ENCODE measurements at regions not wholly inside any gene's neighbourhood (a gene's known extent, or its start where the extent isn't known, plus 50 kb on each side); places are given as distances from the start of the nearest gene placed in this dataset.
A peak's percentile ranks its signal among the peaks of the same experiment; 100 is the strongest.
"Not testable (repeated sequence)": the region's sequence is repeated elsewhere in the genome, so short reads cannot be mapped to it uniquely, and the experiment has no call there.

- POLR2A ChIA-PET = interaction anchor here (0.6 to 7.0 kb wide), 13 partner anchors 16 to 1861 kb away, joined by 3 to 288 read pairs (median 17); partner anchors contain the start of genes ANXA2R and ZNF131
- CTCF ChIA-PET = interaction anchor here (0.6 to 5.7 kb wide), 16 partner anchors 9 to 172 kb away, joined by 3 to 85 read pairs (median 5); no protein-coding TSS in a partner anchor
- ATAC-seq = no peak
- Mint-ChIP-seq H3K27me3 (ENCODE audit: low read depth) (peaks cover 5% of the 10 kb centered on the region), H3K36me3 (ENCODE audit: low read depth) (peaks cover 18% of the 10 kb centered on the region), H3K4me3 (peak overlapping the region; percentile 96), H3K27ac (peak overlapping the region; percentile 100), H3K4me1 (ENCODE audit: low read depth) (peaks cover 42% of the 10 kb centered on the region), H3K9me3 (ENCODE audit: insufficient read depth) (peaks cover 5% of the 10 kb centered on the region)
- DNase-seq = no peak
Observed at GRCh38 chr5:42948961-42949347, 91.2 kb downstream of the ANXA2R start.

GRCh38 chr5:42944989-42945388, 95.1 kb downstream of the ANXA2R start:
- Mint-ChIP-seq H3K9me3 (ENCODE audit: insufficient read depth) (no peaks in the 10 kb centered on the region), H3K36me3 (ENCODE audit: low read depth) (no peaks in the 10 kb centered on the region), H3K27ac (no peak overlapping the region), H3K4me1 (ENCODE audit: low read depth) (peaks cover 22% of the 10 kb centered on the region), H3K27me3 (ENCODE audit: low read depth) (peaks cover 5% of the 10 kb centered on the region), H3K4me3 (no peak overlapping the region)
- ATAC-seq (no peak), DNase-seq (no peak)
- POLR2A ChIA-PET = no interaction called here
- CTCF ChIA-PET = no interaction called here

DNA sequence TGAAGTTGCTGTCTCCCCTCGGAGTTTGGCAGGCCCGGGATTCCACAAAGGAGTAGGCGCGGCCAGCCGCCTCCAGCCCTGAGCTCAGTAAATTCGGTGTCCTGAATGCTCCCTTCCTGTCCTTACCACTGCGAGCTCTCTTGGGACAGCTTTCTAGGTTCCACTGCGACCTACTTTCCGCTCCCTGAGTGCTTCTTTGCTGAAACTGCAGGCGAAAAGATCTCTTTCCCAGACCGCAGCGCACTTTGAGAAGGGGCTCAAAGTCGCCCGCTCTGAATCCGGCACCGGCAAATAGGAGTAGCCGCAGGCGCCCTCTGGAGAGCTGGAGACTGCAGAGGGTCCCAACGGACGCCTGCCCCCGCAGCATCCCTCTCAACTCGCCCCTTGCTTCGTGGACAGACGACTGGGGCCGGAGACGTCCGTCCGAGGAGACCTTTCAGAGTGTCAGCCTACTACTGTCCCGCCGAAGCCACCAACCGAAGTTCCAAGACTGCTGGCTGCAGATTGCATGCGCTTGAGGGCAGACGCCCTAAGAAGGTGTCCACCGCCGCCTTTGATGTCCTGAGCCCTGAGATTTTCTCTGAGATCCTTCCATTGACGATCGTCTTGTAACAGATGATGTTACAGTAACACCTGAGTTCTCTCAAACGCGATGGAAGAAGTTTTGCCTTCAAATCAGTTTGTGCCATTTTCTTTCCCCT, 96.0 kb downstream of the ANXA2R start:
- Mint-ChIP-seq H3K27me3 (ENCODE audit: low read depth) (peaks cover 5% of the 10 kb centered on the region), H3K4me1 (ENCODE audit: low read depth) (peaks cover 15% of the 10 kb centered on the region), H3K9me3 (ENCODE audit: insufficient read depth) (no peaks in the 10 kb centered on the region), H3K4me3 (no peak overlapping the region), H3K36me3 (ENCODE audit: low read depth) (no peaks in the 10 kb centered on the region), H3K27ac (no peak overlapping the region)
- ChIA-PET CTCF (no interaction called here), POLR2A (interaction anchor here (1.1 kb wide), 1 partner anchor 123 kb away, joined by 3 read pairs; no protein-coding TSS in a partner anchor)
- DNase-seq = no peak
- ATAC-seq = no peak

DNA sequence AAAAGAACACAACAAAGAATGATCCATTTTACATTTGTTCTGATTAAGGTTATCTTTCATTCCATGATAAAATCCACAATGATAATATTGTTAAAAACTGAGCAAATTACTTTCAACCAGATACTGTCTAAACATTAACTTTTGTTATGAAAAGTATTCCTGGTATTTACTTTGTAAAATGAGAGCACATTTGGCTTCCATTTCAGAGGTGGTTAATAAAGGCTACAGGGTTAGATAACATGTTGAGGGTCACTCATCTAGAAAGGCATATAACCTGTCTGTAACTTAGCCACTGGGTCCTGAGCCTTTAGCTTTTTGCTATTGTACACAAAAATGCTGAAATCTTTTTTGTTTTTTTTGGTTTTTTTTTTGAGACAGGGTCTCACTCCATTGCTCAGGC, 99.3 kb downstream of the ANXA2R start:
- peaks cover 5% of the 10 kb centered on the region for H3K27me3 Mint-ChIP-seq (ENCODE audit: low read depth)
- no peak overlapping the region for H3K4me3 Mint-ChIP-seq
- peaks cover 8% of the 10 kb centered on the region for H3K36me3 Mint-ChIP-seq (ENCODE audit: low read depth)
- H3K9me3 Mint-ChIP-seq (ENCODE audit: insufficient read depth) = no peaks in the 10 kb centered on the region
- CTCF ChIA-PET = no interaction called here
- POLR2A ChIA-PET = interaction anchor here (1.2 kb wide), 1 partner anchor 51 kb away, joined by 3 read pairs; no protein-coding TSS in a partner anchor
- DNase-seq (no peak), ATAC-seq (no peak)
- H3K27ac Mint-ChIP-seq = no peak overlapping the region
- H3K4me1 Mint-ChIP-seq (ENCODE audit: low read depth) = peaks cover 11% of the 10 kb centered on the region

- H3K4me3 Mint-ChIP-seq; DNase-seq; H3K36me3 Mint-ChIP-seq (ENCODE audit: low read depth); H3K27me3 Mint-ChIP-seq (ENCODE audit: low read depth); H3K27ac Mint-ChIP-seq; ATAC-seq; POLR2A ChIA-PET; H3K4me1 Mint-ChIP-seq (ENCODE audit: low read depth); H3K9me3 Mint-ChIP-seq (ENCODE audit: insufficient read depth): not testable (repeated sequence)
- CTCF ChIA-PET = interaction anchor here (1.2 kb wide), 1 partner anchor 18 kb away, joined by 3 read pairs; no protein-coding TSS in a partner anchor
Observed at GRCh38 chr5:42932011-42932410, 108.1 kb downstream of the ANXA2R start.

GRCh38 chr5:42931451-42931850, 108.7 kb downstream of the ANXA2R start:
- H3K4me1 Mint-ChIP-seq (ENCODE audit: low read depth); H3K9me3 Mint-ChIP-seq (ENCODE audit: insufficient read depth); H3K36me3 Mint-ChIP-seq (ENCODE audit: low read depth); ATAC-seq; DNase-seq; H3K4me3 Mint-ChIP-seq; CTCF ChIA-PET; POLR2A ChIA-PET; H3K27me3 Mint-ChIP-seq (ENCODE audit: low read depth); H3K27ac Mint-ChIP-seq: not testable (repeated sequence)

DNA sequence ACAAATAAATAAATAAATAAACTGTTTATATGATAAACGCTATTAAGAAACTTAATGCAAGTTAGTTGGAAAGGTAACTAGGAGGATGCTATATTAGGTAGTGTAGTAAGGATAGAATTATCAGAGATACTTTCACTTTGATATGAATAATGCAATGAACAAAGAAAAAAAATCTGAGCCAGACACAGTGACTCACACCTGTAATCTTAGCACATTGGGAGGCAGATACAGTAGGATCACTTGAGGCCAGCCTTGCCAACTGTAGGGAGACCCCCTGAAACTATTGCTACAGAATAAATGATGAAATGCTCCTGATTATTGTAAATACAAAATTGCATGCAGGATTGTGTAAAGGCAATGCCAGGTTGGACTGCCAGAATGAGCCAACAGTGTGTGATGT, 109.2 kb downstream of the ANXA2R start:
- no peak for DNase-seq
- ATAC-seq = no peak
- H3K27me3 Mint-ChIP-seq (ENCODE audit: low read depth) = peaks cover 5% of the 10 kb centered on the region
- no peak overlapping the region for H3K4me3 Mint-ChIP-seq
- H3K36me3 Mint-ChIP-seq (ENCODE audit: low read depth) = peaks cover under 1% of the 10 kb centered on the region
- H3K27ac Mint-ChIP-seq = no peak overlapping the region
- H3K9me3 Mint-ChIP-seq (ENCODE audit: insufficient read depth) = peaks cover 7% of the 10 kb centered on the region
- ChIA-PET CTCF (no interaction called here), POLR2A (no interaction called here)
- H3K4me1 Mint-ChIP-seq (ENCODE audit: low read depth) = no peaks in the 10 kb centered on the region

DNA sequence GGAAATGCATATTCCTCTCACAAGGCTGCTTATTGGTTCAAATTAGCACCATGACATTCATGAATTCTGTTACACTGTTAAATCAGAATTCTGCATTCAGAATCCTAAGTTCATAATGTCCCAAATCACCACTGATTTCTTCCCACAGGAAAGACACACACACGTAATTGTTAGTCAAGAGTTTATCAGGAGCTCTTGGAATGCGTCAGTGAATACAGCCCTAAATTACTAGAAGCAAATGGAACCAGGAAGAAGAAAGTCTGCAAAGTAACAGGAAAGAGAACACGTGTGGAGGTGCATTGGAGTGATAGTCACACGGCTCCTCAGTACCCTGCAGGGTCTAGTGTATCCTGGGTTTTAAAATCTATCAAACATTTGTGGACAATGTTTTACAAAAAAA, 110.2 kb downstream of the ANXA2R start:
- H3K27ac Mint-ChIP-seq = no peak overlapping the region
- H3K27me3 Mint-ChIP-seq (ENCODE audit: low read depth) = peaks cover 5% of the 10 kb centered on the region
- ATAC-seq (no peak), DNase-seq (no peak)
- ChIA-PET CTCF (interaction anchor here (1.5 kb wide), 1 partner anchor 21 kb away, joined by 4 read pairs; no protein-coding TSS in a partner anchor), POLR2A (no interaction called here)
- H3K4me1 Mint-ChIP-seq (ENCODE audit: low read depth) = no peaks in the 10 kb centered on the region
- H3K9me3 Mint-ChIP-seq (ENCODE audit: insufficient read depth) = peaks cover 7% of the 10 kb centered on the region
- H3K4me3 Mint-ChIP-seq = no peak overlapping the region
- H3K36me3 Mint-ChIP-seq (ENCODE audit: low read depth) = no peaks in the 10 kb centered on the region

DNA sequence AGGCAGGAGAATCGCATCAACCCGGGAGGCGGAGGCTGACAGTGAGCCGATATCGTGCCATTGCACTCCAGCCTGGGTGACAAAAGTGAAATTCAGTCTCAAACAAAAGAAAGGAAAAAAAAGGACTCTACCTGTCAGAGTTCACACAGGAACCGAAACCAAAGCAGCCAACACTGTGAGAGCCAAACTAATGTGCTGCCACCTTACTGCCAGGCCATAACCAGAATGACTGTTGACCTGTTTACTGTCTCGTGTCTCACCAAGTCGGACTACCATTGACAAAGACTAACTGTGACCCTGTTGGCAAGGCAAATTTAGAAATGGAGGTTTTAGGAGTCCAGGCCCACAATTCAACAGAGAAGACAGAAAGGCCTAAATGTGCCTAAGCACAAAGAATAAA, 112.4 kb downstream of the ANXA2R start:
- no peak overlapping the region for H3K27ac Mint-ChIP-seq
- H3K9me3 Mint-ChIP-seq (ENCODE audit: insufficient read depth) = peaks cover 7% of the 10 kb centered on the region
- ChIA-PET POLR2A (no interaction called here), CTCF (interaction anchor here (0.9 kb wide), 1 partner anchor 19 kb away, joined by 5 read pairs; no protein-coding TSS in a partner anchor)
- no peaks in the 10 kb centered on the region for H3K4me1 Mint-ChIP-seq (ENCODE audit: low read depth)
- H3K4me3 Mint-ChIP-seq = no peak overlapping the region
- H3K27me3 Mint-ChIP-seq (ENCODE audit: low read depth) = no peaks in the 10 kb centered on the region
- H3K36me3 Mint-ChIP-seq (ENCODE audit: low read depth) = no peaks in the 10 kb centered on the region
- no peak for ATAC-seq
- DNase-seq = no peak

GRCh38 chr5:42924686-42925085, 113.0 kb upstream of the SELENOP start:
- POLR2A ChIA-PET = no interaction called here
- Mint-ChIP-seq H3K27ac (no peak overlapping the region), H3K4me3 (no peak overlapping the region), H3K36me3 (ENCODE audit: low read depth) (no peaks in the 10 kb centered on the region), H3K4me1 (ENCODE audit: low read depth) (no peaks in the 10 kb centered on the region), H3K27me3 (ENCODE audit: low read depth) (no peaks in the 10 kb centered on the region), H3K9me3 (ENCODE audit: insufficient read depth) (no peaks in the 10 kb centered on the region)
- ATAC-seq = no peak
- no peak for DNase-seq
- CTCF ChIA-PET = no interaction called here

DNA sequence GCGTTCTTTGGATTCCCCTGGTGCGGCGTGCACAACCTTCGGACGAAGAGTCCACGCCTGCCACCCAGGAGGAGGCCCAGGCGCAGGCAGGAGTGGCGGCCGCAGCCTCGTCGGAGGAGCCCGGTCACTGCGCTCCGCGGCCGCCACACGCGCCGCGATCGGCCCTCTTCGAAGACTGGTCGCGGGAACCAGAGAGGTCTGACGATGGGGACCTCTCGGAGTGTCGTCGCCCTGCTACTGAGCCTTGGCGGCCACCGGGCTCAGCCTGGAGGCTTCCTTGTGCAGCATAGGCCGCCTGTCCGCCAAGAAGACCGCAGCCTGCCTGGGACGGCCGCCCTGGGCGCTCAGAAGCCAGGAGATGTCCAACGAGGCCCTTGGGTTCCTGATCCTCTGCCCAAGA, 112.5 kb upstream of the SELENOP start:
- Mint-ChIP-seq H3K36me3 (ENCODE audit: low read depth) (no peaks in the 10 kb centered on the region), H3K9me3 (ENCODE audit: insufficient read depth) (no peaks in the 10 kb centered on the region), H3K4me3 (no peak overlapping the region), H3K27ac (no peak overlapping the region), H3K4me1 (ENCODE audit: low read depth) (no peaks in the 10 kb centered on the region), H3K27me3 (ENCODE audit: low read depth) (no peaks in the 10 kb centered on the region)
- DNase-seq (no peak), ATAC-seq (no peak)
- POLR2A ChIA-PET = no interaction called here
- CTCF ChIA-PET = no interaction called here

DNA sequence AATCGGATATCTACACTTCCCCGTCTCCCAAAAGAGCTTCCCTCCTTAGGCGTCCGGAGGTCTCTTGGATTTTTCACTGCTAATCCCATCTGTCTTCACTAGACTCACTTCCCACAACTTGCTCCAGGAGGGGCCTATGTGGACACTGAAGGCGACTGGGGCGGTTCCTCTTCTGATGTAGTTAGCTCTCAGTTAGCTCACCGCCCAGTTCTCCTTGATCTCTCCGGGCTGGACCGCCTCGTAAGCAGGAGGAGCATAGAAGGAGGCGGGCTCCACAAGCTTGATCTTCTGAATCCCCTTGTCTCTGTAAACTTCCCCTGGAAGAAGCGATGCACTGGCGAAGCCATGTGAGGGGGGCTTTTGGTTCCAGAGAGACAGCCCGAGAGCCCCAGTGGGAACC, 112.0 kb upstream of the SELENOP start:
- POLR2A ChIA-PET = no interaction called here
- no peak for DNase-seq
- Mint-ChIP-seq H3K9me3 (ENCODE audit: insufficient read depth) (no peaks in the 10 kb centered on the region), H3K4me1 (ENCODE audit: low read depth) (no peaks in the 10 kb centered on the region), H3K4me3 (no peak overlapping the region), H3K27me3 (ENCODE audit: low read depth) (no peaks in the 10 kb centered on the region), H3K27ac (no peak overlapping the region), H3K36me3 (ENCODE audit: low read depth) (no peaks in the 10 kb centered on the region)
- no peak for ATAC-seq
- CTCF ChIA-PET = interaction anchor here (0.9 to 1.1 kb wide), 2 partner anchors 10 to 25 kb away, joined by 3 read pairs; no protein-coding TSS in a partner anchor
